GM12872 (cell line): ENCODE measurements at regions not wholly inside any gene's neighbourhood (a gene's known extent, or its start where the extent isn't known, plus 50 kb on each side); places are given as distances from the start of the nearest gene placed in this dataset.

ENCODE experiments used
- CTCF ChIP-seq: IDR thresholded peaks from 3 replicates; pipeline ENCODE4 v1.5.1; 2011; ENCODE audit warnings: low read depth, mild to moderate bottlenecking, low read length, moderate library complexity; ENCODE audit not compliant: insufficient read depth

- TF ChIP-seq CTCF: no peak
Measured at GRCh38 chr9:16306586-16306985, 563.9 kb downstream of the BNC2 start.

DNA sequence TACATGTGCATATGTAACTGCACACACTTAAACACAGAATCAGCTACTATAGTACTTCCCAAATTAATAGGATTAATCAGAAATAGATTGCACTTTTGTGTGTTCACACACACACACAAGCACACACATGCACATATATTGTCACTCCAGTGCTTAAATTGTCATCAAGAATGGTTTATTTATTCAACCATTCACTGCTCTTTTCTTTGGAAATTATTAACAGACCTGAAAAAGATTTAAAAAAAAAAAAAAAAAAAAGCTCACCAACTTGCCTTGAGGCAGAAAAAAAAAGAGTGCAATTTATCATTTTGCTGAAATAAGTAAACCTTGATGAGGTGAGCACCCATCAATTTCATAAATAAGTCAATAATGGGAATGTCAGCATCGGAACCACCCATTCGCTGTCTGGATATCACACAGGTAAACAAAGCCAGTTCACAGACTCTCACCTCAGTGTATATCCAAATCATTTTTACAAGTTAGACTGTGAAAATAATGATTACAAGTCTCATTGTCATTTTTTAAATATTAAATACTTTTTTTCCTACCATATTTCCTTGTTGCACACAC, 562.8 kb downstream of the BNC2 start:
- TF ChIP-seq CTCF: no peak

- no peak for TF ChIP-seq CTCF
Measured at GRCh38 chr9:16308645-16309044, 561.8 kb downstream of the BNC2 start.

GRCh38 chr9:16309082-16309468, 561.4 kb downstream of the BNC2 start:
- TF ChIP-seq CTCF: no peak

DNA sequence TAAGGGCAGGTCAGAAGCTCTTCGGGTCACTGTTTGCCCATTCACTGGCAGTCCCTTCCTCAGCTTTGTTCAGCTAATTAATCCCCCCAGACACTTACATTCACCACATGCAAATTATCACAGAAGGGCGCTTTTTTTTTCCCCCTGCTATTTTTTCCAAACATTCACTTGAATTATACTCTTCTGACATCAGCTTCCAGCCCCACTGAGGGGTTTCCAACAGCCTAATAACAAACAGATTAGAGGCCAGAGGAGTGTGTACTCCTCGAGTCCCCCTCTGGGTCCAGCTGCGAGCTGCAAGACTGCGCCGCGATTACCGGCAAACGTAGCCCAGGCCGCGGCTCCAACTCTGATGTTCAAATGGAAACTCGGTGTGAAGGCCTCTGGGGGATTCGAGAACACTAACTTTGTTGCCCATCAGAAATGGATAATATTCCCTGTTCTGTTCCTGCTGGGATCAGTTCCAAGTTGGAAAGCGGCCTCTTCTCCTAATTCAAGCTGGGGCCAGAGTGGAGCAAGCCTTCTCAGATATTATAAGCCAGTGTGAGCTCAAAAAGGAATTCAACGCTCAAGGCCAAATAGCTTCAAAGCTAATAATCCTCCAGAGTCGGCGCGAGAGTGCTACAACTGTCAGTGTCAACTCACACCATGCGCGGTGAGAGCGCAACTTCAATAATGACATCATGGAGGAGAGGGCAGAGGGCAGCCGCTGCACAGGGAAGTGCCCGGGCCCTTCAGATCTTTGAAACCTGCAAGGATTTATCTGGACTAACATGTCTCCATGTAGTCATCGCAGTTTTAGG, 560.8 kb downstream of the BNC2 start:
- TF ChIP-seq CTCF: no peak

DNA sequence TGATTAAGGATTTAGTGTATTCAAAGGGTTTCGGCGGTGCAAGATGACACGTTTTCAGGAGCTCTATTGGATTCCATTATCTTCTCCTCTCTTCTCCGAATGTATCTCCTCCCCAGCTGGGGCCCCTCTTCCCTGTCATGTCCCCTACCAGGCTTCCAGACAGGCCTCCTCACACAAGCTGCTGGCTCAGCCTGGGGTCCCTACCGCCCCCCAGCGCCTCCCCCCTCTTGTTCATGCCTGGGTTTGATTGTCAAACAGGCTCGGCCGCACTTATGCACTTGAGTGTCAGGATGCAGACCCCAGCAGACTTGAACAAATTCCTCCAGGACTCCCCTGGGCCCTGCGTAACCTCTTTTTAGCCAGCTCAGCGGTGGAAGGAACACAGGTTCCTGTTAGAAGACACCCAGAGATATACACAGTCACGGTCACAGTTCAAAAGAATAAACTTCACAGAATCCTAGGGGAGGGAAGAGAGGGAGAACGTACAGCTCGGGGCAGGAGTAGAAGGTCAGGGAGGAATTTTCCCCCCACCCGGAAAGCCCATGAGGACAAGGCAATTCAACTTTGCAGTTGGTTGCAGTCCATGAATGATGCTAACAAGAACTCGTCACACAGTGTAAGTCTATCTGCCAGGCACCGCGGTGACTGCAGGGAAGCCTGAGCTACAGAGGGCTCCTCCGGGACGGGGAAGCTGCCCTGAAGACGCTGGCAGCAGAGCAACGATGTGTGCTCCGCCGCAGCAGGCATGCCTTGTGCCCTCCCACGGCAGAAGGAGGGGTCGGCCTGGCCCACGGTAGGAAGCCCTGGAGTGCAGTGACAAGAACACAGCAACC, 560.0 kb downstream of the BNC2 start:
- TF ChIP-seq CTCF: no peak

- no peak for TF ChIP-seq CTCF
Measured at GRCh38 chr9:16312116-16312515, 558.4 kb downstream of the BNC2 start.
